H1 (cell line): ENCODE measurements at regions not wholly inside any gene's neighbourhood (a gene's known extent, or its start where the extent isn't known, plus 50 kb on each side); places are given as distances from the start of the nearest gene placed in this dataset.

ENCODE experiments used
- CTCF ChIA-PET: fragments of 300-600 bp; sonication (Branson Sonifier 250); formaldehyde crosslinking; loops from one replicate; lab custom pipeline; 2021; ENCODE audit not compliant: partially characterized antibody; lab: Charles Lee
- POLR2A ChIA-PET: fragments of 300-600 bp; sonication (Branson Sonifier 250); formaldehyde crosslinking; loops from one replicate; lab custom pipeline; 2021; ENCODE audit warnings: inconsistent platforms; ENCODE audit not compliant: partially characterized antibody; lab: Charles Lee
- DNase-seq, 2 experiments: peaks; one replicate each; pipeline versions ENCODE4 v3.0.0 to v3.0.0-alpha.2; 2010 to 2022; ENCODE audit warnings: low spot score in 2 of 2, low read depth in 1 of 2, mixed read lengths in 1 of 2
- FAIRE-seq: peaks from 2 replicates; lab custom pipeline; 2011; peaks lifted over from hg19 to GRCh38; lab: Jason Lieb, UNC
- H2AFZ ChIP-seq: 2 replicates; pipeline ENCODE4 v1.8.1; 2012; ENCODE audit warnings: low read length, inconsistent platforms
- H2AK5ac ChIP-seq: 2 replicates; pipeline ENCODE4 v1.6.1; 2013; ENCODE audit warnings: low read depth, low read length
- H2BK120ac ChIP-seq: replicated peaks from 2 replicates; pipeline ENCODE3; 2013; ENCODE audit warnings: low read depth, low read length, inconsistent platforms
- H2BK12ac ChIP-seq: 2 replicates; pipeline ENCODE4 v1.6.1; 2013; ENCODE audit warnings: low read depth, low read length
- H2BK15ac ChIP-seq: 2 replicates; pipeline ENCODE4 v1.6.1; 2013; ENCODE audit warnings: low read length
- H2BK20ac ChIP-seq: 2 replicates; pipeline ENCODE4 v1.6.1; 2013; ENCODE audit warnings: low read length
- H2BK5ac ChIP-seq: 2 replicates; pipeline ENCODE4 v1.6.1; 2013; ENCODE audit warnings: low read depth, low read length
- H3K14ac ChIP-seq: 2 replicates; pipeline ENCODE4 v1.6.1; 2013; ENCODE audit warnings: inconsistent platforms; ENCODE audit not compliant: insufficient read length
- H3K18ac ChIP-seq: 2 replicates; pipeline ENCODE4 v1.6.1; 2013; ENCODE audit warnings: low read length; ENCODE audit errors: extremely low read depth
- H3K23ac ChIP-seq: 2 replicates; pipeline ENCODE4 v1.6.1; 2013; ENCODE audit warnings: inconsistent platforms; ENCODE audit not compliant: insufficient read length
- H3K23me2 ChIP-seq: 2 replicates; pipeline ENCODE4 v1.6.1; 2013; ENCODE audit warnings: low read depth, low read length
- H3K27ac ChIP-seq: 2 replicates; pipeline ENCODE4 v1.6.1; 2011; ENCODE audit warnings: low read depth, low read length, inconsistent platforms
- H3K27me3 ChIP-seq, 4 experiments: replicated peaks in 1 of 4; 1 replicate in 1 of 4; 2 replicates in 3 of 4; pipeline versions ENCODE4 v1.6.1 to v1.8.1; 2011 to 2013; ENCODE audit warnings: low read length in 3 of 4, mild to moderate bottlenecking in 3 of 4, inconsistent platforms in 2 of 4, mixed read lengths in 2 of 4, moderate library complexity in 1 of 4; ENCODE audit not compliant: control insufficient read depth in 3 of 4, insufficient read depth in 3 of 4; ENCODE audit errors: extremely low read depth in 1 of 4
- H3K36me3 ChIP-seq, 4 experiments: 2 replicates each; pipeline versions ENCODE4 v1.6.1 to v1.8.1; 2011 to 2013; ENCODE audit warnings: mild to moderate bottlenecking in 4 of 4, low read length in 3 of 4, moderate library complexity in 2 of 4, control low read depth in 1 of 4, inconsistent platforms in 1 of 4; ENCODE audit not compliant: insufficient read depth in 4 of 4, control insufficient read depth in 2 of 4
- H3K4ac ChIP-seq: replicated peaks from 2 replicates; pipeline ENCODE3; 2013; ENCODE audit warnings: low read length, low read depth, mixed read lengths, inconsistent platforms; ENCODE audit not compliant: insufficient read length
- H3K4me1 ChIP-seq, 4 experiments: replicated peaks in 1 of 4; 1 replicate in 1 of 4; 2 replicates in 3 of 4; pipeline versions ENCODE4 v1.6.1 to v1.8.1; 2011 to 2013; ENCODE audit warnings: low read length in 3 of 4, inconsistent platforms in 2 of 4, mixed read lengths in 1 of 4; ENCODE audit not compliant: insufficient read depth in 4 of 4, control insufficient read depth in 3 of 4
- H3K4me2 ChIP-seq, 2 experiments: 2 replicates each; pipeline versions ENCODE4 v1.6.1 to v1.8.1; 2011 to 2013; ENCODE audit warnings: low read depth in 2 of 2, low read length in 2 of 2, control low read depth in 1 of 2, inconsistent platforms in 1 of 2, mild to moderate bottlenecking in 1 of 2; ENCODE audit not compliant: insufficient read depth in 1 of 2
- H3K4me3 ChIP-seq, 4 experiments: fragments of 200-600, 300-600 bp in 1 of 4; sonication (generic), shearing (Covaris generic), sonication (Bioruptor Twin) in 1 of 4; 2 replicates each; pipeline versions ENCODE4 v1.5.1 to v1.8.1; 2011 to 2016; ENCODE audit warnings: low read length in 4 of 4, low read depth in 3 of 4, control low read depth in 2 of 4, inconsistent platforms in 2 of 4, mild to moderate bottlenecking in 2 of 4, mixed read lengths in 1 of 4, moderate library complexity in 1 of 4; ENCODE audit not compliant: insufficient read depth in 2 of 4; ENCODE audit errors: extremely low read depth in 1 of 4
- H3K56ac ChIP-seq: replicated peaks from 2 replicates; pipeline ENCODE3; 2013; ENCODE audit warnings: low read depth, mild to moderate bottlenecking, mixed read lengths, low read length, inconsistent platforms; ENCODE audit not compliant: insufficient read length
- H3K79me1 ChIP-seq: 2 replicates; pipeline ENCODE4 v1.6.1; 2013; ENCODE audit warnings: low read depth, low read length, control low read depth
- H3K79me2 ChIP-seq, 2 experiments: 2 replicates each; pipeline versions ENCODE4 v1.6.1 to v1.8.1; 2012 to 2013; ENCODE audit warnings: low read length in 2 of 2, mild to moderate bottlenecking in 2 of 2, inconsistent platforms in 1 of 2; ENCODE audit not compliant: insufficient read depth in 2 of 2, control insufficient read depth in 1 of 2
- H3K9ac ChIP-seq, 4 experiments: replicated peaks in 1 of 4; 1 replicate in 1 of 4; 2 replicates in 3 of 4; pipeline versions ENCODE4 v1.6.1 to v1.8.1; 2011 to 2013; ENCODE audit warnings: low read depth in 3 of 4, low read length in 3 of 4, control low read depth in 2 of 4, mild to moderate bottlenecking in 2 of 4, moderate library complexity in 2 of 4, inconsistent platforms in 1 of 4; ENCODE audit errors: extremely low read depth in 1 of 4
- H3K9me3 ChIP-seq, 2 experiments: 2 replicates each; pipeline versions ENCODE4 v1.6.1 to v1.8.1; 2012 to 2013; ENCODE audit warnings: mild to moderate bottlenecking in 2 of 2, moderate library complexity in 2 of 2, control low read depth in 1 of 2, inconsistent platforms in 1 of 2, low read depth in 1 of 2, low read length in 1 of 2, mixed read lengths in 1 of 2; ENCODE audit not compliant: insufficient read depth in 2 of 2
- H4K20me1 ChIP-seq, 2 experiments: replicated peaks in 1 of 2; 2 replicates each; pipeline versions ENCODE3 to v1.8.1; 2011 to 2013; ENCODE audit warnings: inconsistent platforms in 2 of 2, low read length in 2 of 2, mild to moderate bottlenecking in 1 of 2; ENCODE audit not compliant: insufficient read depth in 2 of 2, control insufficient read depth in 1 of 2
- H4K5ac ChIP-seq: 2 replicates; pipeline ENCODE4 v1.6.1; 2013; ENCODE audit warnings: low read length, low read depth, mixed read lengths, inconsistent platforms; ENCODE audit not compliant: insufficient read length
- H4K8ac ChIP-seq: 2 replicates; pipeline ENCODE4 v1.8.0; 2013; ENCODE audit warnings: mild to moderate bottlenecking, moderate library complexity, low read length, inconsistent platforms; ENCODE audit not compliant: insufficient read depth; ENCODE audit errors: extremely low read depth
- H4K91ac ChIP-seq: replicated peaks from 2 replicates; pipeline ENCODE3; 2013; ENCODE audit warnings: low read length, mixed read lengths, inconsistent platforms; ENCODE audit not compliant: insufficient read length
- BCL11A ChIP-seq, 2 experiments: IDR thresholded peaks; one replicate each; pipeline ENCODE4 v1.6.1; 2011; ENCODE audit warnings: low read depth in 2 of 2, low read length in 2 of 2, mild to moderate bottlenecking in 2 of 2
- KDM4A ChIP-seq: IDR thresholded peaks from one replicate; pipeline ENCODE4 v1.7.1; 2012; ENCODE audit warnings: low read depth, mild to moderate bottlenecking, moderate library complexity, low read length, inconsistent platforms; ENCODE audit not compliant: severe bottlenecking
- TCF12 ChIP-seq: IDR thresholded peaks from 2 replicates; pipeline ENCODE4 v1.6.1; 2011; ENCODE audit warnings: low read depth, mild to moderate bottlenecking, low read length
- WGBS, 2 experiments: shearing (Covaris generic) in 1 of 2; methylation state at CpG; one replicate each; pipeline versions ENCODE4 v1.1.6 to v1.1.7; 2013 to 2015; ENCODE audit warnings: low lambda C conversion rate in 2 of 2, mixed read lengths in 2 of 2, inconsistent platforms in 1 of 2, low coverage in 1 of 2, missing lambda C conversion rate in 1 of 2; ENCODE audit not compliant: insufficient replicate concordance in 2 of 2, insufficient coverage in 1 of 2, insufficient read length in 1 of 2; ENCODE audit errors: extremely low coverage in 1 of 2, missing lambda C conversion rate in 1 of 2; 5-methylcytosine and 5-hydroxymethylcytosine counted together

- Histone ChIP-seq H3K56ac (no peak overlapping the region), H4K8ac (no peak overlapping the region), H3K36me3 (no peaks in the 10 kb centered on the region), H3K23ac (no peak overlapping the region), H2AFZ (peak overlapping the region; percentile 92; the same call in 1 of the 2 replicates), H2BK5ac (no peak overlapping the region), H3K79me2 (no peaks in the 10 kb centered on the region), H2BK12ac (no peak overlapping the region; the same call in 1 of the 2 replicates), H3K27ac (no peak overlapping the region), H3K18ac (no peak overlapping the region), H3K9me3 (0 out of 4 replicates have a peak, but pooled peaks cover 5% of the 10 kb centered on the region in 2 experiments), H2BK15ac (no peak overlapping the region)
- CTCF ChIA-PET: interaction anchor here (0.8 to 2.1 kb wide), 9 partner anchors 9 to 122 kb away, joined by 3 to 10 read pairs (median 4); partner anchors contain the start of gene FAM3C
- POLR2A ChIA-PET: interaction anchor here (0.7 kb wide), 1 partner anchor 15 kb away, joined by 3 read pairs; no protein-coding TSS in a partner anchor
- DNase-seq (no peak), FAIRE-seq (no peak)
- 61% methylated on average over 3 of the region's 3 CpGs; no CpG with 5 or more reads in 1 of the 2 experiments for WGBS, 2 experiments
- TF ChIP-seq BCL11A (IDR thresholded peaks at IDR 0.05; ENCODE audit: low read depth in 2 of 2, low read length in 2 of 2) (no peak), TCF12 (no peak), KDM4A (no peak)
- TF ChIP-seq, all 59 proteins: peak for 0
- H2AK5ac ChIP-seq: no peak overlapping the region
- H2BK120ac ChIP-seq: no peak overlapping the region
- H4K5ac ChIP-seq: no peak overlapping the region
- no peak overlapping the region for H4K91ac ChIP-seq
- H3K4me3 ChIP-seq: no peak overlapping the region
- H3K4me2 ChIP-seq: no peak overlapping the region
- no peak overlapping the region for H3K14ac ChIP-seq
- no peaks in the 10 kb centered on the region for H4K20me1 ChIP-seq
- H3K9ac ChIP-seq: no peak overlapping the region
- H3K4ac ChIP-seq: no peak overlapping the region
- no peaks in the 10 kb centered on the region; the same call in 1 of the 2 replicates for H3K23me2 ChIP-seq
- H3K27me3 ChIP-seq: no peaks in the 10 kb centered on the region
- no peaks in the 10 kb centered on the region for H3K4me1 ChIP-seq
- H2BK20ac ChIP-seq: no peak overlapping the region
- no peaks in the 10 kb centered on the region for H3K79me1 ChIP-seq
Measured at GRCh38 chr7:121473645-121474300, 77.7 kb upstream of the FAM3C start.
